ENCODE measurements at regions not wholly inside any gene's neighbourhood (a gene's known extent, or its start where the extent isn't known, plus 50 kb on each side); places are given as distances from the start of the nearest gene placed in this dataset.
"Not testable (repeated sequence)": the region's sequence is repeated elsewhere in the genome, so short reads cannot be mapped to it uniquely, and the experiment has no call there.

DNA sequence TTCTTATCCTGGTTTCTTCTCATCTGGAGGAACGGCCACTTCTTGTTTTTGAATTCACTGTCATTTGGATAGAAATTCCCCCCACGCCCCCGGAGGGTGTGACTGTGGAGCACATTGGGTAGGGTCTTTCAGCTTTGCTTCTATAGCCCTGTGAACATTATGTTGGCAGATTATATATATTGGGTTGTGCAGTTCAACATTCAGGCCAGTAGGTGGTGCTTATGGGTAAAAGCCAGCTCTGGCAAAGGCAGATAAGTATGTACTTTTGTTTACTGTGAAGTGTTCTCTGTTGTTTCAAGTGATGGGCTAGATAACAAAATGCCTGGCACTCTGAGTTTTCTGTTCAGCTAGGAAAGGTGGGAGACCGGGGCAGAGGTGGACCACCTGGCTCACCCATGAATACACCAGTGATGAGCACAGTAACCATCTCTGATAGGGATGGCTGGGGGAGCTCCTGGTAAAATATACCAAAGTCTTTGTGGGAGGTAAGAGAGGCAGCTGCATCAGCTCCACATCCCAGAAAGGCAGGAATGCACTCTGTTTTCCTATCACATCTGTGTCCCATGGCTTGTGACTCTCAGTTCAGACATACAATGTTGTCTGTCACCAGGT, 1348.2 kb upstream of the RAG2 start:
- Mint-ChIP-seq H3K27ac (no peak overlapping the region), H3K4me3 (no peak overlapping the region), H3K27me3 (no peaks in the 10 kb centered on the region), H3K4me1 (no peaks in the 10 kb centered on the region), H3K36me3 (no peaks in the 10 kb centered on the region), H3K9me3 (peaks cover 6 to 9% of the 10 kb centered on the region in 2 donors)
- no peak for DNase-seq
- ATAC-seq (replicated peaks): peak; percentile 50 to 65

DNA sequence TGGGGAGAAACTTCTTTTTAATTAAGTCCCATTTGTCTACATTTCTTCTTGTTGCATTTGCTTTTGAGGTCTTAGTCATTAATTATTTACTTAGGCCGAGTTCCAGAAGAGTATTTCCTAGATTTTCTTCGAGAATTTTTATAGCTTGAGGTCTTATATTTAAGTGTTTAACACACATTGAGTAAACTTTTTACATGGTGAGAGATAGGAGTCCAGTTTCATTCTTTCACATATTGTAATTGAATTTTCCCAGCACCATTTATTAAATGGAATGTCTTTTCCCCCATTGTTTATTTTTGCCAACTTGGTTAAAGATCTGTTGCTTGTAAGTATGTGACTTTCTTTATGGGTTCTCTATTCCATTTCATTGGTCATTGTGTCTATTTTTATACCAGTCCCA, 1344.0 kb upstream of the RAG2 start:
- Mint-ChIP-seq H3K4me1 (no peaks in the 10 kb centered on the region), H3K36me3 (no peaks in the 10 kb centered on the region), H3K27ac (no peak overlapping the region), H3K4me3 (no peak overlapping the region), H3K9me3 (peaks cover 6 to 12% of the 10 kb centered on the region in 2 donors), H3K27me3 (no peaks in the 10 kb centered on the region)
- ATAC-seq (replicated peaks) (no peak), DNase-seq (no peak)

DNA sequence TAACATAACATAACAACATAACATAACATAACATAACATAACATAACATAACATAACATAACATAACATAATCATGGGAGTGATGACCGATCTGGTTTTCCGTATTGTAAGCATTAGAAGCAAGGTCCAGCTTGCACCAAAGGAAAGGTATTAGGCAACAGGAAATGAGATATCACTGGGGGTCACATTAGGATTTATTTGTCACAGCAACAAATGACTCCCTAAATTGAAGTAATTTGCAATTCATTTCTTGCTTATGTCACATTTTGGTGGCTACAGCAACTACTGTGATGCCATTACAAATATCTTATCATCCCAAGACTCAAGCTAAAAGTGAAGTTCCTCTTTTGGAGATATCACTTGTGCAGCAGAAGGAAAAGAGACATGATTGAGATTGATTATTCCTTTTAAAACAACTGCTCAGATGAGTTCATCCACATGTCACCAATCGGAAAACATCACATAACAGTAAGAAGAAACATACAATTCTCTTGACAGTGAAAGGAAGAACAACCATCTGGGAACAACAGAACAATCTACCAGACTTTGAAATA, 1331.1 kb upstream of the RAG2 start:
- Mint-ChIP-seq H3K27me3 (no peaks in the 10 kb centered on the region), H3K36me3 (no peaks in the 10 kb centered on the region), H3K4me1 (no peaks in the 10 kb centered on the region), H3K27ac (no peak overlapping the region), H3K4me3 (no peak overlapping the region), H3K9me3 (no peaks in the 10 kb centered on the region)
- ATAC-seq (replicated peaks) (no peak), DNase-seq (no peak)

DNA sequence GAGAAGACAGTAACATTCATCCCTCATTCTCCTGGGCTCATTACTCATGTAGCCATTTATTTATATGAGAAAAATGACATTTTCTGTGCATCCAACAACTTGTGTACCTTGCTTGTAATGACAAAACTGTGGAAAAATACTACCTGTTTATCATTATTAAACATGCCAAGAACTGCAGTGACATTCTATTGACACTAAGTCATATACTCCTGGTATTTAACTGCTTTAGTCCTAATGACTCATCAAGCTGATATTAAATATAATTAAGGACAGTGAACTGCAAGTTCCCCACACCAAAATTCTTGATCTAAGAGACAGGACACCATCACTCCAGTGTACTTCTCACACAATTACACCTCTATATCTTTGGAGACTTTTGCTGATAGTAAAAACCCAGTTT, 1328.7 kb upstream of the RAG2 start:
- H3K4me3 Mint-ChIP-seq: no peak overlapping the region
- no peak overlapping the region for H3K27ac Mint-ChIP-seq
- H3K36me3 Mint-ChIP-seq: no peaks in the 10 kb centered on the region
- no peaks in the 10 kb centered on the region for H3K27me3 Mint-ChIP-seq
- H3K4me1 Mint-ChIP-seq: no peaks in the 10 kb centered on the region
- no peak for ATAC-seq (replicated peaks)
- H3K9me3 Mint-ChIP-seq: no peaks in the 10 kb centered on the region
- no peak for DNase-seq

DNA sequence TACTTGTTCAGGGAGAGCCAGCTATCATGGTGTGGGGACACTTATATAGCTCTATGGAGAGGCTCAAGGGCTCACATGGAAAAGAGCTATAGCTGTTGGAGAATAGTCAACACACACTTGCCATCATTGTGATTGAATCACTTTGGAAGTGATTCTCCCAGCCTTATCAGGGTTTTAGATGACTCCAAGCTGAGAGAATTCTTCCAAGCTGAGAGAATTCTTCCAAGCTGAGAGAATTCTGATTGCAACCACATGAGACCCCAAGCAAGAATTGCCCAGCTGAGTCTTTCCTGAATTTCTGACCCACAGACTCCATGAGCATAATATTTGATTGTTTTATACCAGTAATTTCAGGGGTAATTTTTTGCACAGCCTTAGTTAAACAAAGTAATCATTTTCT, 1318.3 kb upstream of the RAG2 start:
- H3K4me3 Mint-ChIP-seq: no peak overlapping the region
- DNase-seq: no peak
- H3K27me3 Mint-ChIP-seq: no peaks in the 10 kb centered on the region
- H3K9me3 Mint-ChIP-seq: no peaks in the 10 kb centered on the region
- no peak for ATAC-seq (replicated peaks)
- no peaks in the 10 kb centered on the region for H3K4me1 Mint-ChIP-seq
- no peaks in the 10 kb centered on the region for H3K36me3 Mint-ChIP-seq
- H3K27ac Mint-ChIP-seq: no peak overlapping the region

DNA sequence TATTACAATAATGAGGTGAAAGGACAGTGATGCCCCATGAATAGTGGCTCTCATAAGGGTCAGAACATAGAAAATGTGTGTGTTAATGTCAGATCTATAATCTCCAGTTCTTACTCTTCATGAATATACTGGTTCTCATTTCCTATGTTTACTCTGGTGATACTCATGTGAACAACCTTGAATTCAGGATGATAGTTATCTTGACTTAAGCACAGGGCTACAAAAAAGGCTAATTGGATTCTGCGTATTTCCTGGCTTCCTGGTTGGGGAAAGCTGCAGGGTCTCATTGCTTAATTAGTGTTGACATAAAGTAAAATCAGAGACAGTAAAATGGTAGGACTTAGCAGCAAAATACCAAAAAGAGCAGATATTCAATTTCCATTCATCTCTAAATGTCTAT, 1316.8 kb upstream of the RAG2 start:
- no peaks in the 10 kb centered on the region for H3K36me3 Mint-ChIP-seq
- H3K4me3 Mint-ChIP-seq: no peak overlapping the region
- no peak overlapping the region for H3K27ac Mint-ChIP-seq

DNA sequence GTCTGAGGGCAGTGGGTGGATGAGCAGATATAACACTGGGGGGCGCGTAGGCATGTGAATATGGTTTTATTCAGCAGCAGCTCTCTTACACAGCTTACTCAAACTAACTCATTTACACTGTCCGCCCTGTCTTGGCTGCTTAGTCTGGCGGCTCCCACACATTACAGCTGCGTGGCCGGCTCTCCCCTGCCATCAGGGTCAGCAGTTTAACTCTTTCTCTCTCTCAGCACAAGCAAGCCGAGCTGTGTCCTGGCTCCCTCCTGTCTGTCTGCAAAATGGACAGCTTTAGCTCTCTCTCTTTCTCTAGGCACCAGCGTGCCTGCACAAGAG, 1310.1 kb upstream of the RAG2 start:
- no peak overlapping the region for H3K4me3 Mint-ChIP-seq
- ATAC-seq (replicated peaks) (no peak), DNase-seq (no peak)
- peaks cover 4 to 6% of the 10 kb centered on the region in 2 donors for H3K9me3 Mint-ChIP-seq
- no peaks in the 10 kb centered on the region for H3K27me3 Mint-ChIP-seq
- H3K27ac Mint-ChIP-seq: no peak overlapping the region
- H3K4me1 Mint-ChIP-seq: no peaks in the 10 kb centered on the region
- no peaks in the 10 kb centered on the region for H3K36me3 Mint-ChIP-seq

More for the DNA sequence above, 1316.8 kb upstream of the RAG2 start:
- no peaks in the 10 kb centered on the region for H3K4me1 Mint-ChIP-seq
- ATAC-seq (replicated peaks) (no peak), DNase-seq (no peak)
- H3K9me3 Mint-ChIP-seq: no peaks in the 10 kb centered on the region
- H3K27me3 Mint-ChIP-seq: no peaks in the 10 kb centered on the region

DNA sequence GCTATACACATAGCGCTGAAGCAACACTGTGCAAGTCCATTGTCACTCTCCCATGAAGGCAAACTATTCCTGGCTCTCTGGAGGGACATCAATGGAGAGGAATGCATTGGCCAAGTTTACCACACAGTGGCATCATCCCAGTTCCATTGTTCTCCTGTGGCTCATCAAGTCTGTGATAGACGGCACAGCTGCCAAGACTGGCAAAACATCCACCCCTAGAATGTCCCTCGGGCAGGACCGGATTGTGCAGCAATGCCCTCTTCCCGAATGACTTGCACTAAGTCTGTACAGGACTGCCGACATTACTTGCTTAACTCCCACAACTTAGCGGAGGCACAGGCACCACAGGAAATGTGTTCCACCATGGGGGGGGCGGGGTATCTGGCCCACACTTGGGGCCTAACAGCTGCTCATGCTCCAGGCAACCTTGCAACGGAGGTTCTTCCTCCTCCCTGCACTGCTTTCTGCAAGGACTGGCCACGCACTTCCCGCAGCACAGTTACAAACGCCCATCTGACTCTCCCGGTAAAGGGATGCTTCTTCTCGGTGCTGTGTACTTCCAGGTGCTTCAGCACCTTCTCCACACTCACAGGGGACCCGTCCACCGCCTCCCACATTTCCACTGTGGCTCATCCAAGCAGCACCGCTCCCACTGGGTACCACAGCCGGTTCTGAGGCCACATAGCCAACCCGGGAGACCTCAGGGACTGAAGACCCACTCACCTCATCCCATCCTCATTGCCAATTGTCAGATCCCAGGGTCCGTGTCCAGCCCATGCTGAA, 1309.6 kb upstream of the RAG2 start:
- Mint-ChIP-seq H3K36me3 (no peaks in the 10 kb centered on the region), H3K4me3 (no peak overlapping the region), H3K4me1 (no peaks in the 10 kb centered on the region), H3K27me3 (no peaks in the 10 kb centered on the region), H3K27ac (no peak overlapping the region), H3K9me3 (peaks cover 4 to 6% of the 10 kb centered on the region in 2 donors)
- ATAC-seq (replicated peaks) (no peak), DNase-seq (no peak)

DNA sequence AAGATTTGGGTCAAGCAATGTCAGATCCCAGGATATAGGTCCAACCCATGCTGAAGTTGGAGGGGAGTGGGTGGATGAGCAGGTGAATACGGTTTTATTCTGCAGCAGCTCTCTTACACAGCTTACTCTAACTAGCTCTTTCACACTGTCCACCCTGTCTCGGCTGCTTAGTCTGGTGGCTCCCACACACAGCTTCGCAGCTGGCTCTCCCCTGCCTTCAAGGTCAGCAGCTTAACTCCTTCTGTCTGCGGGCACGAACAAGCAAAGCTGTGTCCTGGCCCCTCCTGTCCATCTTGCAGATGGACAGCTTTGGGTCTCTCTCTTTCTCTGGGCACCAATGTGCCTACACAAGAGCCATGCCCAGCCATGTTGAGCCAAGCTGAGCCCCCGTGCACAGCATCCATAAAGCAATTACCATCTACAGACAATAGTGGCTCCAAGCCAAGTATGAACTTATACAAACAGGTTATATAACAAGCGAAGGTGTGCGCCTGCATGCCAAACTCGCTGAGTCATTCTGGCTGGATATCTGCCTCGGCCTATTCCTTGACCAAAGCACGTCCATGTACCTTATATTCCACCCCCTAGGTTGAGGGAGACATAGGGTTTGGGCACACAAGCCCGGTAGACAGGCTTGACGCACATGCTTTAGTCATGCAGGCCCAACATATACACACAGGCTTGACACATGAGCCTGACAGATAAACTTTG, 1307.8 kb upstream of the RAG2 start:
- peak in 1 of 2 donors; percentile 25 for ATAC-seq (replicated peaks)
- Mint-ChIP-seq H3K4me3 (no peak overlapping the region), H3K27ac (no peak overlapping the region)

DNA sequence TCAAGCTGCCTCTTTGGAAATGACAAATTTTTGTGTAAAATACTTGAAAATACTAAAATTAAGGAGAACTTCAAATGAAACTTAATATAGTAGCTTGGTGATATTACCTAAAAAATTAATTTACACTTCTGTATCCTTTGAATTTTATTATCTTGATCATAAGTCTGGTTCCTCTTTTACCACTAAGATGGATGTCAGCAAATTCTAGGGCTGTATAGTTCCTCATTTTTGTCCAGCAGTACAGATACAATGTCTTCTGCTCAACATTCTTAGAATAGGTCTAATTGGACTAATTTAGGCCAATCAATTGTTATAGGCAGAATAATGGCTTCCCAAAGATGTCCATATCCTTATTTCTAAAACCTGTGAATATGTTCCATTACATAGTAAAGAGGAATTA, 1298.0 kb upstream of the RAG2 start:
- H3K4me3 Mint-ChIP-seq: no peak overlapping the region
- H3K9me3 Mint-ChIP-seq: peaks cover 7 to 19% of the 10 kb centered on the region in 2 donors
- H3K4me1 Mint-ChIP-seq: no peaks in the 10 kb centered on the region
- no peak overlapping the region for H3K27ac Mint-ChIP-seq
- DNase-seq (no peak), ATAC-seq (replicated peaks) (no peak)
- no peaks in the 10 kb centered on the region for H3K36me3 Mint-ChIP-seq
- H3K27me3 Mint-ChIP-seq: no peaks in the 10 kb centered on the region

More for the DNA sequence above, 1307.8 kb upstream of the RAG2 start:
- no peak for DNase-seq
- Mint-ChIP-seq H3K36me3 (no peaks in the 10 kb centered on the region), H3K9me3 (peaks cover 4 to 8% of the 10 kb centered on the region in 2 donors), H3K27me3 (no peaks in the 10 kb centered on the region), H3K4me1 (no peaks in the 10 kb centered on the region)

DNA sequence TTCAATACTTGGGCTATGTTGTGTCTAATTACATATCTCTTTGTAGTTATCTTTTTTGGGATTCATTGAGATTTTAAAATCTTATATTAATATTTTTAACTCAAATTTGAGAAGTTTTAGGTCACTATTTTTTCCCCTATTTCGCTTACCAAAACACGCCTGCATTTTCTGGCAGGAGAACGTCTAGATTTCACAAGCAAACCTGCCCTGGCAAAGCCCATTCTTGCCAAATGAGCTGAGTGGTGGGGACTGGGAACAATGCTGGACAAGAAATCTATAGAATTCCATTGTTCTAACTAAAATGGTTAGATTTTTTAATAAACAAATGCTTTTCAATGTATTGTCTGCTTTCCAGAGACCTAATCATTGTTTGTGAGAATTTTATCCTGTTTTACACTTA, 1283.7 kb upstream of the RAG2 start:
- Mint-ChIP-seq H3K4me3 (no peak overlapping the region), H3K27me3 (no peaks in the 10 kb centered on the region), H3K27ac (no peak overlapping the region), H3K4me1 (no peaks in the 10 kb centered on the region), H3K36me3 (no peaks in the 10 kb centered on the region), H3K9me3 (peaks cover 0 to 2% of the 10 kb centered on the region in 2 donors)
- ATAC-seq (replicated peaks) (no peak), DNase-seq (no peak)

DNA sequence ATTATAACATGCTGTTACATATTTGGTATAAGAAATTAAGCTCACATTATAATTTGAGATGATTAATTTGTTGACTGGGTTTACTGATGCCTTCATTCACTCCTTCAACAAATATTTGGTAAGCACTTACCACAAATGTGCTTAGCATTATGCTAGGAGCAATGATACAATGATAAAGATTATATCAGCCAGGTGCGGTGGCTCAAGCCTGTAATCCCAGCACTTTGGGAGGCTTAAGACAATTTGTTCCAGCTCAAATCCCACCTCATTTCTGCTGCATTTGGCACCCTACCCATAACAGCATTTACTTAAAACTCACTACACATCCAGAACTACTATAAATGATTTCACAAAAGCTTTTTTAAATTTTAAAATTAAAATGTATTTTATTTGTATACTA, 1263.6 kb upstream of the RAG2 start:
- Mint-ChIP-seq H3K9me3 (peaks cover 0 to 2% of the 10 kb centered on the region in 2 donors), H3K27ac (no peak overlapping the region), H3K36me3 (no peaks in the 10 kb centered on the region), H3K27me3 (no peaks in the 10 kb centered on the region), H3K4me1 (no peaks in the 10 kb centered on the region), H3K4me3 (no peak overlapping the region)
- ATAC-seq (replicated peaks) (no peak), DNase-seq (no peak)

DNA sequence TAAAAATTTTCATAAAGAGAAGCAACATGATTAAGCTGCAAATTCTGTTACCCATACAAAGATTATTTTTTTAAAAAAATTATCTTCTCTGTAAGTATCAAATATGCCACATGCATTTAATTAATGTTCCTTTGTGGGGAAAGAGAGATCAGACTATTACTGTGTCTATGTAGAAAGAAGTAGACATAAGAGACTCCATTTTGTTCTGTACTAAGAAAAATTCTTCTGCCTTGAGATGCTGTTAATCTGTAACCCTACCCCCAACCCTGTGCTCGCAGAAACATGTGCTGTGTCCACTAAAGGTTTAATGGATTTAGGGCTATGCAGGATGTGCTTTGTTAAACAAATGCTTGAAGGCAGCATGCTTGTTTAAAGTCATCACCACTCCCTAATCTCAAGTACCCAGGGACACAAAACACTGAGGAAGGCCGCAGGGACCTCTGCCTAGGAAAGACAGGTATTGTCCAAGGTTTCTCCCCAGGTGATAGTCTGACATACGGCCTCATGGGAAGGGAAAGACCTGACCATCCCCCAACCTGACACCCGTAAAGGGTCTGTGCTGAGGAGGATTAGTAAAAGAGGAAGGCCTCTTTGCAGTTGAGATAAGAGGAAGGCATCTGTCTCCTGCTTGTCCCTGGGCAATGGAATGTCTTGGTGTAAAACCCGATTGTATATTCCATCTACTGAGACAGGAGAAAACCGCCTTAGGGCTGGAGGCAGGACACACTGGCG, 1260.9 kb upstream of the RAG2 start:
- not testable (repeated sequence) for H3K27me3 Mint-ChIP-seq, H3K27ac Mint-ChIP-seq

DNA sequence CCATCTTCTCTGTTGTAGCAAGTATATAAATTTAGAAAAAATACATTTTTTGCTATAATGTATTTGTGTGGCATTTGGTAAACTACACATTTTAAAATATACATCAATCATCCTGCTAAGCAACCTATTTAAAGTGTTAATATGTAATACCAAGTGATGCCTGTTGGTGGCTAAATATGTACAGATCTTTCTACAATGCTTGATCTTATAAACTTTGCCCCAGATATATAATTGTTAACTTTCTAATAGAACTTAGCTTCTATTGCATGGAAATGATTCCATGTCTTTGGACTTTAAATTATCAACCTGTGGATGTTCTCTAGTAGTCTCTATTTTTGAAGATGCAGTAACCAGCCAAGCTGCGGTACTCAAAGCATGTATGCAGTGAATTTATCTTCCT, 1260.4 kb upstream of the RAG2 start:
- no peak for ATAC-seq (replicated peaks)
- H3K27me3 Mint-ChIP-seq: no peaks in the 10 kb centered on the region
- peaks cover 0 to 2% of the 10 kb centered on the region in 2 donors for H3K9me3 Mint-ChIP-seq
- H3K27ac Mint-ChIP-seq: no peak overlapping the region
- H3K36me3 Mint-ChIP-seq: no peaks in the 10 kb centered on the region
- DNase-seq: no peak
- H3K4me1 Mint-ChIP-seq: no peaks in the 10 kb centered on the region
- H3K4me3 Mint-ChIP-seq: no peak overlapping the region

More for the DNA sequence above, 1260.9 kb upstream of the RAG2 start:
- not testable (repeated sequence) for H3K4me1 Mint-ChIP-seq; H3K36me3 Mint-ChIP-seq; H3K9me3 Mint-ChIP-seq; ATAC-seq (replicated peaks); H3K4me3 Mint-ChIP-seq; DNase-seq

Measured in stimulated activated naive B cell treated with anti-CD40 and anti-IgM and Interleukin-4, amounts not matched to agents 10 μg/mL and 1 μg/mL and 100 μg/mL, for 72 hours (primary cell).